Kidney (tissue), 13 donors: ENCODE measurements at regions not wholly inside any gene's neighbourhood (a gene's known extent, or its start where the extent isn't known, plus 50 kb on each side); places are given as distances from the start of the nearest gene placed in this dataset.

Experiments used
- DNase-seq, 5 donors: peaks; one replicate each; pipeline ENCODE4 v3.0.0-alpha.2; 2013 to 2020
- FAIRE-seq: peaks from 2 replicates; lab custom pipeline; 2012; peaks lifted over from hg19 to GRCh38; lab: Jason Lieb, UNC
- H3K27ac ChIP-seq, 2 donors: one replicate each; pipeline ENCODE4 v1.7.0; 2013; ENCODE audit warnings: low read depth in 2 of 2, low read length in 2 of 2, inconsistent platforms in 1 of 2
- H3K27me3 ChIP-seq: one replicate; pipeline ENCODE4 v1.7.1; 2013; ENCODE audit warnings: low read length, inconsistent platforms; ENCODE audit not compliant: control insufficient read depth, insufficient read depth
- H3K36me3 ChIP-seq, 3 donors: one replicate each; pipeline versions ENCODE4 v1.7.0 to v1.7.1; 2013; ENCODE audit warnings: low read length in 3 of 3, control low read depth in 1 of 3, inconsistent platforms in 1 of 3; ENCODE audit not compliant: insufficient read depth in 3 of 3, control insufficient read depth in 2 of 3
- H3K4me1 ChIP-seq, 3 donors: one replicate each; pipeline versions ENCODE4 v1.7.0 to v1.7.1; 2013; ENCODE audit warnings: low read length in 3 of 3, inconsistent platforms in 1 of 3, low read depth in 1 of 3; ENCODE audit not compliant: control insufficient read depth in 2 of 3, insufficient read depth in 2 of 3
- H3K4me3 ChIP-seq, 3 donors: one replicate each; pipeline versions ENCODE4 v1.7.0 to v1.8.1; 2013; ENCODE audit warnings: low read length in 3 of 3, control low read depth in 1 of 3, inconsistent platforms in 1 of 3
- H3K9ac ChIP-seq, 3 donors: one replicate each; pipeline versions ENCODE4 v1.7.0 to v1.7.1; 2013; ENCODE audit warnings: low read length in 3 of 3, control low read depth in 1 of 3, inconsistent platforms in 1 of 3
- H3K9me3 ChIP-seq, 3 donors: one replicate each; pipeline versions ENCODE4 v1.7.0 to v1.7.1; 2013; ENCODE audit warnings: low read length in 3 of 3, control low read depth in 1 of 3, inconsistent platforms in 1 of 3; ENCODE audit not compliant: control insufficient read depth in 2 of 3, insufficient read depth in 1 of 3
- intact Hi-C: fragments of 100-400 bp; cut with DNase I; formaldehyde crosslinking; loops from one replicate; pipeline ENCODE4 v1.11.1; 2022
- TF ChIP-seq, protein P1 (sequence below): IDR thresholded peaks from 3 replicates; pipeline ENCODE4 v1.5.1; 2012; ENCODE audit warnings: mild to moderate bottlenecking, moderate library complexity, borderline replicate concordance; ENCODE audit not compliant: insufficient read depth; ENCODE audit errors: extremely low read depth
- donor health status: control.
- donor health status: control.
- donor health status: control.
- donor health status: control.
- donor health status: control.
- donor health status: DM: yes; HTN: yes; CAD: no.
- donor health status: Normal renal cell carcinoma (clear cell type).

DNA sequence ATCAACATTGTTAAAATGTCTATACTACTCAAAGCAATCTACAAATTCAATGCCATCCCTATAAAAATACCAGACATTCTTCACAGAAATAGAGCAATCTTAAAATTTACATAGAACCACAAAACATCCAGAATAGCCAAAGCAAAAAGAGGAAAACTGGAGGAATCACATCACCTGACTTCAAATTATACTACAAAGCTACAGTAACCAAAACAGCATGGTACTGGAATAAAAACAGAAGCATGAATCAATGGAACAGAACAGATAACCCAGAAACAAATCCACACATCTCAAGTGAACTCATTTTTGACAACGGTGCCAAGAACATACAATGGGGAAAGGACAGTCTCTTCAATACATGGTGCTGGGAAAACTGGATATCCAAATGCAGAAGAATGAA, 87.3 kb upstream of the EGFR start:
- FAIRE-seq: no peak
- Histone ChIP-seq H3K36me3 (no peaks in the 10 kb centered on the region), H3K9ac (no peak overlapping the region), H3K4me3 (no peak overlapping the region), H3K4me1 (peaks cover 0 to 5% (median 0%) of the 10 kb centered on the region in 3 donors), H3K27me3 (no peaks in the 10 kb centered on the region), H3K9me3 (peaks cover 0 to 4% (median 2%) of the 10 kb centered on the region in 3 donors), H3K27ac (no peak overlapping the region)
- TF ChIP-seq, protein P1, sequence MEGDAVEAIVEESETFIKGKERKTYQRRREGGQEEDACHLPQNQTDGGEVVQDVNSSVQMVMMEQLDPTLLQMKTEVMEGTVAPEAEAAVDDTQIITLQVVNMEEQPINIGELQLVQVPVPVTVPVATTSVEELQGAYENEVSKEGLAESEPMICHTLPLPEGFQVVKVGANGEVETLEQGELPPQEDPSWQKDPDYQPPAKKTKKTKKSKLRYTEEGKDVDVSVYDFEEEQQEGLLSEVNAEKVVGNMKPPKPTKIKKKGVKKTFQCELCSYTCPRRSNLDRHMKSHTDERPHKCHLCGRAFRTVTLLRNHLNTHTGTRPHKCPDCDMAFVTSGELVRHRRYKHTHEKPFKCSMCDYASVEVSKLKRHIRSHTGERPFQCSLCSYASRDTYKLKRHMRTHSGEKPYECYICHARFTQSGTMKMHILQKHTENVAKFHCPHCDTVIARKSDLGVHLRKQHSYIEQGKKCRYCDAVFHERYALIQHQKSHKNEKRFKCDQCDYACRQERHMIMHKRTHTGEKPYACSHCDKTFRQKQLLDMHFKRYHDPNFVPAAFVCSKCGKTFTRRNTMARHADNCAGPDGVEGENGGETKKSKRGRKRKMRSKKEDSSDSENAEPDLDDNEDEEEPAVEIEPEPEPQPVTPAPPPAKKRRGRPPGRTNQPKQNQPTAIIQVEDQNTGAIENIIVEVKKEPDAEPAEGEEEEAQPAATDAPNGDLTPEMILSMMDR: no peak
- no peak for DNase-seq
- intact Hi-C loops: no loop called here

DNA sequence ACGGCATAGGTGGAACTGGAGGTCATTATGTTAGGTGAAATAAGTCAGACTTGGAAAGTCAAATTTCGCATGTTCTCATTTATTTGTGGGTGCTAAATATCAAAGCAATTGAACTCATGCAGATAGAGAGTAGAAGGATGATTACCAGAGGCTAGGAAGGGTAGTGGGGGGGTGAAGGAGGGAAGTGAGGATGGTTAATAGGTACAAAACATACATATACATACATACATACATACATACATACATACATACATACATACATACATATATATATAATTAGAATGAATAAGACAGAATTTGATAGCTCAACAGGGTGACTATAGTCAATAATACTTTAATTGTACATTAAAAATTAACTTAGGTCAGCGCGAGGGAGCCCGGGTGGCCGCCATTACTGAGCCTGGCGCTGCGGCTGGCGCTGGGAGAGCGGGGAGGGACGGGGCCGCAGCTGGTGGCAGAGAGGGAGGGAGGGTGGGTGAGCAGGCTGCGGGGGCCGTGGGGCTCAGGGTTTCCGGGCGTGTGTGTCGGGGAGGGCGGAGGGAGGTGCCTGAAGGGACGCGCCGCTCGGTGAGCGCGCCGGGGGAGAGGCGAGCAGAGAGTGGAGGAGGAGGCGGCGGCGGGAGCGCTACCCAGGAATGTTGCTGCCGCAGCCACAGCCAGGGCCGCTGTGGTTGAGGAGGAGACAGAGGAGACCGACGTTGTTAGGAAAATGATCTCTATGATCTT, 85.8 kb upstream of the EGFR start:
- DNase-seq (peak; percentile 87 to 93 (median 91)), FAIRE-seq (no peak)
- H3K9ac ChIP-seq: peak overlapping the region in 1 of 3 donors; percentile 51
- peak overlapping the region; percentile 69 to 73 (median 72) for H3K4me3 ChIP-seq
- H3K27me3 ChIP-seq: no peaks in the 10 kb centered on the region
- H3K27ac ChIP-seq: no peak overlapping the region
- intact Hi-C loops: no loop called here
- H3K36me3 ChIP-seq: no peaks in the 10 kb centered on the region
- TF ChIP-seq, protein P1: no peak
- peaks cover 0 to 5% (median 0%) of the 10 kb centered on the region in 3 donors for H3K4me1 ChIP-seq
- peaks cover 0 to 4% (median 2%) of the 10 kb centered on the region in 3 donors for H3K9me3 ChIP-seq

DNA sequence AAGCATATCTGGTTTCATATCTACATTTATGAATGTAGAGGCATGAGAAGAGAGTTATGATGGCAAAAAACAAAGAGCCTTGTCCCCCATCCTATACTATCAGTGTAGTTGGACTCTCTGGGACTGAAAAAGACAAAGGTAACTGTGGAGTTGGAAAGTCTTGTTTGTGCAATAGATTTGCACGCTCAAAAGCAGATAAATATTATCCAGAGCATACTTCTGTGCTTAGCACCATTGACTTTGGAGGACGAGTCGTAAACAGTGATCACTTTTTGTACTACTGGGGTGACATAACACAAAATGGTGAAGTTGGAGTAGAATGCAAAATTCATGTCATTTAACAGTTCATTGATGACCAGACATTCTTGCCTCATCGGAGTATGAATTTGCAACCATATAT, 85.2 kb upstream of the EGFR start:
- H3K4me3 ChIP-seq: peak overlapping the region; percentile 69 to 73 (median 72)
- FAIRE-seq (no peak), DNase-seq (no peak)
- peak overlapping the region in 2 of 3 donors; percentile 24 to 51 for H3K9ac ChIP-seq
- H3K9me3 ChIP-seq: peaks cover 0 to 4% (median 2%) of the 10 kb centered on the region in 3 donors
- H3K4me1 ChIP-seq: peaks cover 0 to 5% (median 0%) of the 10 kb centered on the region in 3 donors
- H3K27ac ChIP-seq: no peak overlapping the region
- no peaks in the 10 kb centered on the region for H3K27me3 ChIP-seq
- intact Hi-C loops: no loop called here
- H3K36me3 ChIP-seq: no peaks in the 10 kb centered on the region
- TF ChIP-seq, protein P1: no peak
